Nephron (organoid): ENCODE measurements at regions not wholly inside any gene's neighbourhood (a gene's known extent, or its start where the extent isn't known, plus 50 kb on each side); places are given as distances from the start of the nearest gene placed in this dataset.

ENCODE experiments used
- H3K27ac Mint-ChIP-seq, 3 experiments: 2 replicates each; pipeline ENCODE4 v1.8.0; 2020; ENCODE audit warnings: mixed read lengths in 3 of 3, mild to moderate bottlenecking in 2 of 3, moderate library complexity in 1 of 3
- H3K27me3 Mint-ChIP-seq: 2 replicates; pipeline ENCODE4 v1.8.0; 2021; ENCODE audit warnings: low read depth, mild to moderate bottlenecking, moderate library complexity, mixed read lengths
- H3K36me3 Mint-ChIP-seq: 2 replicates; pipeline ENCODE4 v1.8.0; 2020; ENCODE audit warnings: low read depth, mixed read lengths
- H3K4me1 Mint-ChIP-seq: 2 replicates; pipeline ENCODE4 v1.8.0; 2020; ENCODE audit warnings: mixed read lengths
- H3K4me3 Mint-ChIP-seq, 3 experiments: 2 replicates each; pipeline ENCODE4 v1.8.0; 2020; ENCODE audit warnings: mild to moderate bottlenecking in 3 of 3, mixed read lengths in 3 of 3, moderate library complexity in 2 of 3
- H3K9me3 Mint-ChIP-seq: 2 replicates; pipeline ENCODE4 v1.8.0; 2020; ENCODE audit warnings: mixed read lengths
- TF ChIP-seq, protein P1 (sequence below), 3 experiments: fragments of 200-600 bp; sonication (generic); IDR thresholded peaks; one replicate each; pipeline ENCODE4 v1.5.0; 2021; ENCODE audit warnings: antibody characterized with exemption in 3 of 3; ENCODE audit not compliant: unreplicated experiment in 3 of 3

- Mint-ChIP-seq H3K4me3 (no peak overlapping the region), H3K4me1 (no peaks in the 10 kb centered on the region), H3K9me3 (peaks cover 28% of the 10 kb centered on the region), H3K27ac (no peak overlapping the region), H3K36me3 (peaks cover 4% of the 10 kb centered on the region), H3K27me3 (no peaks in the 10 kb centered on the region)
- TF ChIP-seq, protein P1, sequence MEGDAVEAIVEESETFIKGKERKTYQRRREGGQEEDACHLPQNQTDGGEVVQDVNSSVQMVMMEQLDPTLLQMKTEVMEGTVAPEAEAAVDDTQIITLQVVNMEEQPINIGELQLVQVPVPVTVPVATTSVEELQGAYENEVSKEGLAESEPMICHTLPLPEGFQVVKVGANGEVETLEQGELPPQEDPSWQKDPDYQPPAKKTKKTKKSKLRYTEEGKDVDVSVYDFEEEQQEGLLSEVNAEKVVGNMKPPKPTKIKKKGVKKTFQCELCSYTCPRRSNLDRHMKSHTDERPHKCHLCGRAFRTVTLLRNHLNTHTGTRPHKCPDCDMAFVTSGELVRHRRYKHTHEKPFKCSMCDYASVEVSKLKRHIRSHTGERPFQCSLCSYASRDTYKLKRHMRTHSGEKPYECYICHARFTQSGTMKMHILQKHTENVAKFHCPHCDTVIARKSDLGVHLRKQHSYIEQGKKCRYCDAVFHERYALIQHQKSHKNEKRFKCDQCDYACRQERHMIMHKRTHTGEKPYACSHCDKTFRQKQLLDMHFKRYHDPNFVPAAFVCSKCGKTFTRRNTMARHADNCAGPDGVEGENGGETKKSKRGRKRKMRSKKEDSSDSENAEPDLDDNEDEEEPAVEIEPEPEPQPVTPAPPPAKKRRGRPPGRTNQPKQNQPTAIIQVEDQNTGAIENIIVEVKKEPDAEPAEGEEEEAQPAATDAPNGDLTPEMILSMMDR (IDR thresholded peaks at IDR 0.05; ENCODE audit: unreplicated experiment in 3 of 3) = no peak
These were observed 525.1 kb upstream of the FBXO33 start for GRCh38 chr14:39957290-39957689.

GRCh38 chr14:39956372-39956771 lies 524.1 kb upstream of the FBXO33 start:
- peaks cover 4% of the 10 kb centered on the region for H3K36me3 Mint-ChIP-seq
- TF ChIP-seq, protein P1 (IDR thresholded peaks at IDR 0.05; ENCODE audit: unreplicated experiment in 3 of 3) = no peak
- no peaks in the 10 kb centered on the region for H3K27me3 Mint-ChIP-seq
- no peaks in the 10 kb centered on the region for H3K4me1 Mint-ChIP-seq
- H3K27ac Mint-ChIP-seq = no peak overlapping the region
- peaks cover 20% of the 10 kb centered on the region for H3K9me3 Mint-ChIP-seq
- no peak overlapping the region for H3K4me3 Mint-ChIP-seq

DNA sequence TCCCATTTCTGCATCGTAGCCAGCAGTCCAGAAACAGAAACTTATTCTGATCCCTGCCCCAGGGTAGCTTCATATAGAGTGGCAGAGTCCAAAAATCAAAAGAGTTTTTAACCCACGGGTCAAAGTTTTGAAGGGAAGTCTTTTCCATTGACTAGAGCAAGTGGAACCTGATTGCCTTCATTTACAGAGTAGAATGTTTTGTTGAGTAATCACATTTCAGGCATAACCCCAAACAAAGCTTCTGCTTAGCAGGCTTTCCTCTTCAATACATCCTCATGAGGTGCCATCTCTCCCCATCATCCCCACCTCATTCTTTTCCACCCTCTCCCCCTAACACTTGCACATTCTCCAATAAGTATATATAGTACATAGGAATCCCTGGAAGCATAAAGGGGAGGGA lies 516.0 kb upstream of the FBXO33 start:
- Mint-ChIP-seq H3K27me3 (no peaks in the 10 kb centered on the region), H3K4me1 (no peaks in the 10 kb centered on the region), H3K4me3 (no peak overlapping the region), H3K9me3 (peaks cover 10% of the 10 kb centered on the region), H3K27ac (no peak overlapping the region), H3K36me3 (no peaks in the 10 kb centered on the region)
- TF ChIP-seq, protein P1 (IDR thresholded peaks at IDR 0.05; ENCODE audit: unreplicated experiment in 3 of 3) = no peak

GRCh38 chr14:39946807-39947206 lies 514.6 kb upstream of the FBXO33 start:
- Mint-ChIP-seq H3K27ac (no peak overlapping the region), H3K27me3 (no peaks in the 10 kb centered on the region), H3K4me1 (no peaks in the 10 kb centered on the region), H3K4me3 (no peak overlapping the region), H3K36me3 (no peaks in the 10 kb centered on the region), H3K9me3 (peaks cover 4% of the 10 kb centered on the region)
- TF ChIP-seq, protein P1 (IDR thresholded peaks at IDR 0.05; ENCODE audit: unreplicated experiment in 3 of 3) = no peak

DNA sequence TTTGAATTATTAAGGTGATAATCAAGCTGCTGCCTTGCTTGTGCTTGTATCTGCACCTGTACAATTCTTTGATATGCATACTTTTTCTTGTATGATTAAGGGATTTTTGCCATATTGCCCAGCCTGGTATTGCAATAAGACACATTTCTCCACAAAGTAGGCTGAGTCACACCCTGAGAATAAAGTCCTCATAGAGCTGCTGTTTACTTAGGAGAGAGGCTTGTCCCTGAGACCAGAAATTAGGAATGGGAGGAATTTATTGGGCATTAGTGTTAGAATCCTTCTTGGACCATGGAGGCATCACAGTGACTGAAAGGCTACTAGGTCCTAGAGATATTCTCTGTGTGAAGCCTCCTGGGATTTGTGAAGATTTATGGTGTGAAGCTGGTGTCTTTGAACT lies 506.8 kb upstream of the FBXO33 start:
- H3K36me3 Mint-ChIP-seq = no peaks in the 10 kb centered on the region
- no peaks in the 10 kb centered on the region for H3K4me1 Mint-ChIP-seq
- H3K4me3 Mint-ChIP-seq = no peak overlapping the region
- H3K27me3 Mint-ChIP-seq = no peaks in the 10 kb centered on the region
- H3K9me3 Mint-ChIP-seq = peaks cover 4% of the 10 kb centered on the region
- H3K27ac Mint-ChIP-seq = no peak overlapping the region
- TF ChIP-seq, protein P1 (IDR thresholded peaks at IDR 0.05; ENCODE audit: unreplicated experiment in 3 of 3) = no peak

DNA sequence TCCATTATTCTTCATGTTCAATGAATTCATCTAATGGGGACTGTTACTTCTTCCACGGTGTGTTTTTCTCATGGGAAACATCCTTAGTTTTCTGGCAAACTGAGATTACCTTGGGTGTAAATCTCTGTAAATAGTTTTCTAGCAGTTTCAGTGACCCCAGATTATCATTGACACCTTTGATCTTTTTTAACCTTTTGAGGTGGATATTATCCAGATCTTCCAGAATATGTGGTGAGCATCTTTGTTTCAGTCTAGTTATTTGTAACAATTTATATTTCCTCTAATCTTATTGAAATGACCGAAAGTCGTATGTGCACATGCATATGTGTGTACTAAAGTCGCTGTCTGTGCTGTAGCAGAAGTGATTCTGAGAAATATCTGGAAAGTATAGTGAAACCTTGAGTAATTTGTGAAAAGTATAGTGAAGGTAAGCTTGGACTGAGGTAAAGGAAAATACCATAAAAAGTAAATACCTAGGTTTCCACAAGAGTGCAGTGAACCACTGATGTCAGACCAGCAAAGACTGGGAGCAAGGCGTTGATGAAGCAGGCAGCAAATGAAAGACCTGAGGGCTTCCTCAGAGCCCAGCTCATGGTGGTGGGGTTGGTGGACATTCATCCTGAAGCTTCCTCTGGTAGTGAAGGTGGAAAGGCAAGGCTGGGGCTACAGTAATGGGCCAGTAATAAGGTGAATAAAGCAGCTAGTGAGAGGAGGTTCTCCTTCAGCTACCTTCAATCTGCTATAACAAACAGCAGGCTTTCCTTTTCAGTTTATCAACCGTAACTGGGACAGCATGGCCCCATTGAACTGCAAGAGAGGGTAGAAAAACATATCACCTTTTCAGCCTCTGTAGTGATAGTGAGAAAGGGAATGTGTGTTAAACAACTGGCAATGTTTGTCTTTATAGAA lies 480.2 kb upstream of the FBXO33 start:
- no peak overlapping the region for H3K27ac Mint-ChIP-seq
- no peaks in the 10 kb centered on the region for H3K27me3 Mint-ChIP-seq
- H3K4me1 Mint-ChIP-seq = no peaks in the 10 kb centered on the region
- H3K36me3 Mint-ChIP-seq = no peaks in the 10 kb centered on the region
- H3K4me3 Mint-ChIP-seq = no peak overlapping the region
- TF ChIP-seq, protein P1 (IDR thresholded peaks at IDR 0.05; ENCODE audit: unreplicated experiment in 3 of 3) = no peak
- no peaks in the 10 kb centered on the region for H3K9me3 Mint-ChIP-seq
